B cell (primary cell): ENCODE measurements at regions not wholly inside any gene's neighbourhood (a gene's known extent, or its start where the extent isn't known, plus 50 kb on each side); places are given as distances from the start of the nearest gene placed in this dataset.
"Not testable (repeated sequence)": the region's sequence is repeated elsewhere in the genome, so short reads cannot be mapped to it uniquely, and the experiment has no call there.

Experiments
- EZH2 ChIP-seq: IDR thresholded peaks from 2 replicates; pipeline ENCODE4 v1.6.1; 2012; ENCODE audit warnings: borderline replicate concordance, low read depth, mild to moderate bottlenecking, moderate library complexity, low read length; ENCODE audit not compliant: insufficient read depth, poor library complexity, severe bottlenecking
- TF ChIP-seq, protein P1 (sequence below): fragments of 200-600 bp; IDR thresholded peaks from one replicate; pipeline ENCODE4 v1.8.0; 2022; ENCODE audit warnings: antibody characterized with exemption, mild to moderate bottlenecking

DNA sequence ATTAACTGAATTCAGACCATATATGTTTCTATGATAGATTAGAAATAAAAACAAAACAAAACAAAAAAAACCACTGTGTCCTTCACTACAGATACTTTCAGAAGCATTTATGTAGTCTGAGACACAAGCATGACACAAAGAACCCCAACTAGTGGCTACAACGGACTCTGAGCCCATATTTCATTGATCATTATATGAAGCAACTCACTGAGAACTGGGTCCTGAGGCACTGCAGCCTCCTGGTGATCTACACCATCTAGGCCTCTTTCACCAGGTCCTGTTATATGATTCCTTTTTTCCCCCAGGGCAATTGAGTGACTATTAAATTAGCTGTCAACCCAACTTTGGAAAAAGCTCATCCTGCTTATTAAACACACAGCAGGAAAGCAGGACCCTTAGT, 98.3 kb downstream of the NBPF8 start:
- TF ChIP-seq, protein P1, sequence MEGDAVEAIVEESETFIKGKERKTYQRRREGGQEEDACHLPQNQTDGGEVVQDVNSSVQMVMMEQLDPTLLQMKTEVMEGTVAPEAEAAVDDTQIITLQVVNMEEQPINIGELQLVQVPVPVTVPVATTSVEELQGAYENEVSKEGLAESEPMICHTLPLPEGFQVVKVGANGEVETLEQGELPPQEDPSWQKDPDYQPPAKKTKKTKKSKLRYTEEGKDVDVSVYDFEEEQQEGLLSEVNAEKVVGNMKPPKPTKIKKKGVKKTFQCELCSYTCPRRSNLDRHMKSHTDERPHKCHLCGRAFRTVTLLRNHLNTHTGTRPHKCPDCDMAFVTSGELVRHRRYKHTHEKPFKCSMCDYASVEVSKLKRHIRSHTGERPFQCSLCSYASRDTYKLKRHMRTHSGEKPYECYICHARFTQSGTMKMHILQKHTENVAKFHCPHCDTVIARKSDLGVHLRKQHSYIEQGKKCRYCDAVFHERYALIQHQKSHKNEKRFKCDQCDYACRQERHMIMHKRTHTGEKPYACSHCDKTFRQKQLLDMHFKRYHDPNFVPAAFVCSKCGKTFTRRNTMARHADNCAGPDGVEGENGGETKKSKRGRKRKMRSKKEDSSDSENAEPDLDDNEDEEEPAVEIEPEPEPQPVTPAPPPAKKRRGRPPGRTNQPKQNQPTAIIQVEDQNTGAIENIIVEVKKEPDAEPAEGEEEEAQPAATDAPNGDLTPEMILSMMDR: not testable (repeated sequence)
- not testable (repeated sequence) for TF ChIP-seq EZH2
